HepG2 (cell line): ENCODE measurements at regions not wholly inside any gene's neighbourhood (a gene's known extent, or its start where the extent isn't known, plus 50 kb on each side); places are given as distances from the start of the nearest gene placed in this dataset.

Experiments
- ATRX ChIP-seq: sonication (generic); formaldehyde crosslinking; IDR thresholded peaks from 2 replicates; pipeline ENCODE4 v1.4.0; 2020; ENCODE audit warnings: missing genetic modification reagents, borderline replicate concordance
- CREB1 ChIP-seq, 2 experiments: fragments of 450-650 bp in 1 of 2; IDR thresholded peaks; 2 replicates each; pipeline ENCODE4 v1.6.1; 2016 to 2017; ENCODE audit warnings: control low read depth in 1 of 2, mild to moderate bottlenecking in 1 of 2, missing compliant biosample characterization in 1 of 2, missing genetic modification characterization in 1 of 2
- HDAC1 ChIP-seq: sonication (generic); formaldehyde crosslinking; IDR thresholded peaks from 2 replicates; pipeline ENCODE4 v1.5.1; 2020; ENCODE audit warnings: mild to moderate bottlenecking, missing genetic modification reagents
- HINFP ChIP-seq: sonication (generic); formaldehyde crosslinking; IDR thresholded peaks from 2 replicates; pipeline ENCODE4 v1.4.0; 2020; ENCODE audit warnings: low read depth, mild to moderate bottlenecking, missing genetic modification reagents
- KAT7 ChIP-seq: IDR thresholded peaks from 2 replicates; pipeline ENCODE4 v1.6.1; 2018; ENCODE audit warnings: borderline replicate concordance, missing compliant biosample characterization
- PHF20 ChIP-seq: sonication (generic); formaldehyde crosslinking; IDR thresholded peaks from 2 replicates; pipeline ENCODE4 v1.5.0; 2020; ENCODE audit warnings: mild to moderate bottlenecking, missing genetic modification reagents
- SALL1 ChIP-seq: sonication (generic); formaldehyde crosslinking; IDR thresholded peaks from 2 replicates; pipeline ENCODE4 v1.8.0; 2022; ENCODE audit warnings: mild to moderate bottlenecking, missing genetic modification reagents
- SMYD3 ChIP-seq: sonication (generic); formaldehyde crosslinking; IDR thresholded peaks from 2 replicates; pipeline ENCODE4 v1.8.1; 2023; ENCODE audit warnings: mild to moderate bottlenecking, missing genetic modification reagents
- TGIF2 ChIP-seq: IDR thresholded peaks from 2 replicates; pipeline ENCODE4 v1.6.1; 2016; ENCODE audit warnings: control low read depth, missing compliant biosample characterization
- ZBTB39 ChIP-seq: sonication (generic); formaldehyde crosslinking; IDR thresholded peaks from 2 replicates; pipeline ENCODE4 v1.5.0; 2020; ENCODE audit warnings: missing genetic modification reagents
- ZBTB42 ChIP-seq: sonication (generic); formaldehyde crosslinking; IDR thresholded peaks from 2 replicates; pipeline ENCODE4 v1.5.0; 2020; ENCODE audit warnings: mild to moderate bottlenecking, missing genetic modification reagents
- ZNF709 ChIP-seq: sonication (generic); formaldehyde crosslinking; IDR thresholded peaks from 2 replicates; pipeline ENCODE4 v1.5.0; 2020; ENCODE audit warnings: mild to moderate bottlenecking, missing genetic modification reagents
- ZSCAN20 ChIP-seq: sonication (generic); formaldehyde crosslinking; IDR thresholded peaks from 2 replicates; pipeline ENCODE4 v1.4.0; 2020; ENCODE audit warnings: missing genetic modification reagents, mild to moderate bottlenecking, borderline replicate concordance
- ZSCAN29 ChIP-seq: sonication (generic); formaldehyde crosslinking; conservative IDR thresholded peaks from 2 replicates; pipeline ENCODE4 v1.4.0; 2020; ENCODE audit warnings: mild to moderate bottlenecking, missing genetic modification reagents

GRCh38 chr12:91422127-91422526 is 239.5 kb upstream of the DCN start (continued):
- TF ChIP-seq KAT7 (CRISPR knock-in tag) = no peak
- TF ChIP-seq ZSCAN29 (CRISPR knock-in tag) = no peak
- TF ChIP-seq PHF20 (CRISPR knock-in tag) = no peak
- TF ChIP-seq ZBTB42 (CRISPR knock-in tag) = no peak
- TF ChIP-seq CREB1 (IDR thresholded peaks at IDR 0.05) = no peak
- TF ChIP-seq CREB1 (CRISPR knock-in tag; IDR thresholded peaks at IDR 0.05) = no peak
- no peak for TF ChIP-seq ATRX (CRISPR knock-in tag)
- no peak for TF ChIP-seq HINFP (CRISPR knock-in tag)
- no peak for TF ChIP-seq TGIF2
- no peak for TF ChIP-seq ZNF709 (CRISPR knock-in tag)
- no peak for TF ChIP-seq SALL1 (CRISPR knock-in tag)
- TF ChIP-seq ZSCAN20 (CRISPR knock-in tag) = no peak
- TF ChIP-seq SMYD3 (CRISPR knock-in tag) = no peak
- no peak for TF ChIP-seq HDAC1 (CRISPR knock-in tag)
- TF ChIP-seq ZBTB39 (CRISPR knock-in tag) = no peak
- TF ChIP-seq, all 625 proteins: peak for 0
